ENCODE measurements at regions not wholly inside any gene's neighbourhood (a gene's known extent, or its start where the extent isn't known, plus 50 kb on each side); places are given as distances from the start of the nearest gene placed in this dataset.

DNA sequence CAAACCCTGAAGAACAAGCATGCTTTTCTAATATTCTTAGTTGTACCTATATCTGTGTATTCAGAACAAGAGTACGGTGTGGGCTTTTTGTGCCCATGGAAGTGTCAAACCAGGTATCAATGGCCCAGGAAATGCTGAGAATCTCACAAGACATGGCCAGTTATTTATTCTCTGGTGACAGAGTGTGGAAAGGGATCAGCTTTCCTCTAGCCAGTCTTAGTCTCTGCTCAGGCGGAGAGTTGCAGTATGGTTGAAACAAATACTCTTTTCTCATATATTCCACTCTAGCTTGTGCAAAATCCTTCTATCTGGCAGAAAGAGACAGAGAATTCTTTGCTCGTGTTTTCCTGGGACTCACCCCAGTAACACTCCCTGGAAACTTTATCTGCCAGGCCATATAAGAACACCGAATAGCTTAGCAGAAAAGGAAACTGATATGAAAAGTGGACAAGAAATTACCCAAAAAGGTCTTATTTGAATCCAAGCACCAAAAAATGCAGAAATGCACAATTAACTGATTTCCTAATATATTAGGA is 173.3 kb upstream of the RSPO3 start:
- Histone ChIP-seq H3K4me3 (no peak overlapping the region), H3K27ac (no peak overlapping the region), H3K4me1 (no peaks in the 10 kb centered on the region), H3K27me3 (no peaks in the 10 kb centered on the region), H3K36me3 (no peaks in the 10 kb centered on the region), H3K9me3 (no peaks in the 10 kb centered on the region)
- DNase-seq = no peak
- no peak for TF ChIP-seq POLR2A (IDR thresholded peaks at IDR 0.05)
- TF ChIP-seq, protein P1, sequence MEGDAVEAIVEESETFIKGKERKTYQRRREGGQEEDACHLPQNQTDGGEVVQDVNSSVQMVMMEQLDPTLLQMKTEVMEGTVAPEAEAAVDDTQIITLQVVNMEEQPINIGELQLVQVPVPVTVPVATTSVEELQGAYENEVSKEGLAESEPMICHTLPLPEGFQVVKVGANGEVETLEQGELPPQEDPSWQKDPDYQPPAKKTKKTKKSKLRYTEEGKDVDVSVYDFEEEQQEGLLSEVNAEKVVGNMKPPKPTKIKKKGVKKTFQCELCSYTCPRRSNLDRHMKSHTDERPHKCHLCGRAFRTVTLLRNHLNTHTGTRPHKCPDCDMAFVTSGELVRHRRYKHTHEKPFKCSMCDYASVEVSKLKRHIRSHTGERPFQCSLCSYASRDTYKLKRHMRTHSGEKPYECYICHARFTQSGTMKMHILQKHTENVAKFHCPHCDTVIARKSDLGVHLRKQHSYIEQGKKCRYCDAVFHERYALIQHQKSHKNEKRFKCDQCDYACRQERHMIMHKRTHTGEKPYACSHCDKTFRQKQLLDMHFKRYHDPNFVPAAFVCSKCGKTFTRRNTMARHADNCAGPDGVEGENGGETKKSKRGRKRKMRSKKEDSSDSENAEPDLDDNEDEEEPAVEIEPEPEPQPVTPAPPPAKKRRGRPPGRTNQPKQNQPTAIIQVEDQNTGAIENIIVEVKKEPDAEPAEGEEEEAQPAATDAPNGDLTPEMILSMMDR (IDR thresholded peaks at IDR 0.05) = no peak
- WGBS, 2 donors = 76 to 80% methylated on average over 4 of the region's 4 CpGs
- intact Hi-C loops (cut with DNase I) = no loop called here

DNA sequence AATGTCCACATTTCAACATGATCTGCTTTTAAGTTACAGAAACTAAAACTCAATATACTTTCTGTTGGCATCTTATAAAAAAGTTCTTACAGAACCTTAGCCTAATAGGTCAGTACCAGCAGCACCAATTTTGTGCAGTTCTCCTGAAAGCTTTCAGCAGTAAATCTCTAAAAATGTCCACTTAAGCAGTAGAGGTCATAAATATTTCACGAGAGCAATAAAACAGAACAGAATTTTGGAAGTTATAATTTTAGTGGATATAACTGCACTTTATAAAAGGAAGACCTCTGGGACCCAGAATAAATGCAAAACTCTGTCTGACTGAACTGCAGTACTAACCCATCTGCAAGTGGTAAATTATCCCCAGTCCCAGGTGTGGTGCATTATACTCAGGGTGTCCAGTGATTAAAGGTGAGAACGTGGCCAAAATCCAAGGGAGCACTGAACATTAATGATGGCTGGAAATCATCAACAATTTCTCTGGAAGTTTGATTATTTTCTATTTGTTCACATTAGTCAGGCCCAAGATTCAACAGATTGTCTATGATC is 172.6 kb upstream of the RSPO3 start:
- no peaks in the 10 kb centered on the region for H3K9me3 ChIP-seq
- H3K27ac ChIP-seq = no peak overlapping the region
- TF ChIP-seq, protein P1 (IDR thresholded peaks at IDR 0.05) = no peak
- TF ChIP-seq POLR2A (IDR thresholded peaks at IDR 0.05) = no peak
- H3K27me3 ChIP-seq = no peaks in the 10 kb centered on the region
- no peaks in the 10 kb centered on the region for H3K36me3 ChIP-seq
- H3K4me3 ChIP-seq = no peak overlapping the region
- WGBS, 2 donors = 58 to 74% methylated on average over 2 of the region's 2 CpGs
- intact Hi-C loops (cut with DNase I) = no loop called here
- no peak for DNase-seq
- no peaks in the 10 kb centered on the region for H3K4me1 ChIP-seq

DNA sequence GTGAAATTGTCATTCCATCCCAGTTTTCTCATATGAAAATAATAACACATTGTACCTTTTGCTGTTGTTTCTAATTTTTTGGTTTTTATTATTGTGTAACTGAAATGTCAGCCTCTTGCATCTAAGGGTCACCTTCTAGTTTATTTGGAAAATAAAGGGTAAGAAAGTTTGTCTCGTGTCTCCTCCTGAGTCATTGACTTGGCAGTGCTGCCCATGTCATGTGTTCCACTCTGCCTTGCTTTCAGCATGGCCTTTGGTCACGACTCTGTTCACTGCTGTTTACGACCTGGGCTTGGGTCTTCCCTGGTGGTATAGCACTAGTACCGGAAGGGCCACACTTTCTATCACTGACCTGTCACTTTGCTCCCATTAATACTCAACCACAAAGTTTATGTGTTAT is 171.4 kb upstream of the RSPO3 start:
- Histone ChIP-seq H3K4me3 (no peak overlapping the region), H3K9me3 (no peaks in the 10 kb centered on the region), H3K36me3 (no peaks in the 10 kb centered on the region), H3K27me3 (no peaks in the 10 kb centered on the region), H3K4me1 (no peaks in the 10 kb centered on the region), H3K27ac (no peak overlapping the region)
- no peak for DNase-seq
- intact Hi-C loops (cut with DNase I) = no loop called here
- TF ChIP-seq, protein P1 (IDR thresholded peaks at IDR 0.05) = no peak
- TF ChIP-seq POLR2A (IDR thresholded peaks at IDR 0.05) = no peak
- 59 to 71% methylated on average over 4 of the region's 4 CpGs for WGBS, 2 donors

DNA sequence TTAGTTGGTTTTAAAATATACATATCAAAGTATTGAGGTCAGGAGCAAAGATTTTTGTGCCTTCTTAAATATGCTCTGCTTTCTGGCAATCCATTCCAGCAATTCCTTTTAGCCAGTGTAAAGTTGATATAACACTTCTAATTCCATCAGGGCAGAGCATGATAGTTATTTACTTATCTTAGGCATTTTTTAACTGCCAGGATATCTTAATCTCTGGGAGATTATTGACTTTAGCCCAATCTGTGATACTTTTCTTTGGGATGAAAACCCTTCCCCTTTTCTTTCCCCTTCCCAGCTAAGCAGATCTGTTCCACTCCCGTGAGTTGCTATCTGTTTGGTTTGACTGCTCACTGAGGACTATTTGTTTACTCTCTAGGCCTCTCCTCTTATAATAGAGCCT is 168.7 kb upstream of the RSPO3 start:
- intact Hi-C loops (cut with DNase I) = no loop called here
- Histone ChIP-seq H3K27ac (no peak overlapping the region), H3K9me3 (no peaks in the 10 kb centered on the region), H3K27me3 (no peaks in the 10 kb centered on the region), H3K4me3 (no peak overlapping the region), H3K36me3 (no peaks in the 10 kb centered on the region), H3K4me1 (no peaks in the 10 kb centered on the region)
- no peak for DNase-seq
- no peak for TF ChIP-seq POLR2A (IDR thresholded peaks at IDR 0.05)
- TF ChIP-seq, protein P1 (IDR thresholded peaks at IDR 0.05) = no peak
- 59 to 69% methylated on average over 1 of the region's 1 CpG for WGBS, 2 donors

DNA sequence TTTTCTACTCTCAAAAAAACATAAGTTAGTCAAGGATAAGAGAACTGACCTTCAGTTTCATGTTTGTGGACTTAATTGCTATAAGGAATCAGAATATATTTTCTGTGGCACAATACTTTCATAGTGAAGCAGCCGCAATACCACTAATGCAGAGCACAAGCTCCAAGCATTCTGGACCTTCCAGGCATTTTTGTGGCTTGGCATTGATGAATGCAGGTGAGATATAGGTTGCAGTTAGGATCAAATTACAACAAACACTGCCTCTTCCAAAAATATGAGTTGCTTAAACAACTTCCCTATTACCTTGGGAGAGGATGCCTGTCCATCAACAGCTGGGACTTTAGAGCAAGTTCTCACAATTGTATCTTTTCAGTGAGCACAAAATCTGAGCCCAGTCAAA is 162.8 kb upstream of the RSPO3 start:
- Histone ChIP-seq H3K27ac (no peak overlapping the region), H3K4me3 (no peak overlapping the region), H3K4me1 (no peaks in the 10 kb centered on the region), H3K9me3 (no peaks in the 10 kb centered on the region), H3K27me3 (no peaks in the 10 kb centered on the region), H3K36me3 (no peaks in the 10 kb centered on the region)
- DNase-seq = no peak
- TF ChIP-seq POLR2A (IDR thresholded peaks at IDR 0.05) = no peak
- TF ChIP-seq, protein P1 (IDR thresholded peaks at IDR 0.05) = no peak
- intact Hi-C loops (cut with DNase I) = no loop called here
- 82 to 85% methylated on average over 1 of the region's 1 CpG for WGBS, 2 donors

Measured in esophagus squamous epithelium (tissue), 5 donors.